Adrenal gland (tissue), 5 donors: ENCODE measurements at regions not wholly inside any gene's neighbourhood (a gene's known extent, or its start where the extent isn't known, plus 50 kb on each side); places are given as distances from the start of the nearest gene placed in this dataset.

Experiments
- POLR2A ChIP-seq, 2 donors: fragments of 450-650 bp; IDR thresholded peaks; one replicate each; pipeline ENCODE4 v1.6.1; 2017; ENCODE audit warnings: antibody characterized with exemption in 2 of 2, mild to moderate bottlenecking in 2 of 2, moderate library complexity in 1 of 2
- TF ChIP-seq, protein P1 (sequence below), 6 experiments: fragments of 450-650 bp in 4 of 6; fragments of 200-600 bp in 2 of 6; sonication (generic) in 1 of 6; IDR thresholded peaks; 1 replicate in 5 of 6; 2 replicates in 1 of 6; pipeline versions ENCODE4 v1.5.1 to v1.8.0; 2016 to 2021; ENCODE audit warnings: antibody characterized with exemption in 6 of 6, mild to moderate bottlenecking in 2 of 6, moderate library complexity in 1 of 6
- donor health status: DM: no; HTN: no; CAD: no.

GRCh38 chr4:138927072-138927471, 88.5 kb upstream of the NOCT start:
- no peak for TF ChIP-seq POLR2A (IDR thresholded peaks at IDR 0.05)
- TF ChIP-seq, protein P1, sequence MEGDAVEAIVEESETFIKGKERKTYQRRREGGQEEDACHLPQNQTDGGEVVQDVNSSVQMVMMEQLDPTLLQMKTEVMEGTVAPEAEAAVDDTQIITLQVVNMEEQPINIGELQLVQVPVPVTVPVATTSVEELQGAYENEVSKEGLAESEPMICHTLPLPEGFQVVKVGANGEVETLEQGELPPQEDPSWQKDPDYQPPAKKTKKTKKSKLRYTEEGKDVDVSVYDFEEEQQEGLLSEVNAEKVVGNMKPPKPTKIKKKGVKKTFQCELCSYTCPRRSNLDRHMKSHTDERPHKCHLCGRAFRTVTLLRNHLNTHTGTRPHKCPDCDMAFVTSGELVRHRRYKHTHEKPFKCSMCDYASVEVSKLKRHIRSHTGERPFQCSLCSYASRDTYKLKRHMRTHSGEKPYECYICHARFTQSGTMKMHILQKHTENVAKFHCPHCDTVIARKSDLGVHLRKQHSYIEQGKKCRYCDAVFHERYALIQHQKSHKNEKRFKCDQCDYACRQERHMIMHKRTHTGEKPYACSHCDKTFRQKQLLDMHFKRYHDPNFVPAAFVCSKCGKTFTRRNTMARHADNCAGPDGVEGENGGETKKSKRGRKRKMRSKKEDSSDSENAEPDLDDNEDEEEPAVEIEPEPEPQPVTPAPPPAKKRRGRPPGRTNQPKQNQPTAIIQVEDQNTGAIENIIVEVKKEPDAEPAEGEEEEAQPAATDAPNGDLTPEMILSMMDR (IDR thresholded peaks at IDR 0.05), result no peak
